ENCODE measurements at regions not wholly inside any gene's neighbourhood (a gene's known extent, or its start where the extent isn't known, plus 50 kb on each side); places are given as distances from the start of the nearest gene placed in this dataset.

GRCh38 chr5:172565455-172565854 lies 75.6 kb upstream of the NEURL1B start:
- BruUV-seq (replicated peaks): no TSS peak

GRCh38 chr5:172564883-172565282 lies 76.2 kb upstream of the NEURL1B start:
- Mint-ChIP-seq H3K4me3 (ENCODE audit: unreplicated experiment) (no peak overlapping the region), H3K36me3 (ENCODE audit: insufficient read depth, unreplicated experiment) (peaks cover 10% of the 10 kb centered on the region), H3K4me1 (ENCODE audit: insufficient read depth, unreplicated experiment) (peaks cover 17% of the 10 kb centered on the region), H3K27me3 (ENCODE audit: insufficient read depth, unreplicated experiment) (peaks cover 20% of the 10 kb centered on the region), H3K9me3 (ENCODE audit: unreplicated experiment) (no peaks in the 10 kb centered on the region), H3K27ac (ENCODE audit: low read depth, unreplicated experiment) (no peak overlapping the region)
- TF ChIP-seq CTCF (IDR thresholded peaks at IDR 0.05; ENCODE audit: unreplicated experiment): no peak
- ChIA-PET CTCF (interaction anchor here (1.0 to 1.5 kb wide), 3 partner anchors 20 to 131 kb away, joined by 3 read pairs; no protein-coding TSS in a partner anchor), POLR2A (interaction anchor here (0.6 to 1.1 kb wide), 3 partner anchors 8 to 60 kb away, joined by 3 read pairs; no protein-coding TSS in a partner anchor)
- DNase-seq (ENCODE audit: unreplicated experiment): no peak
- BruUV-seq (replicated peaks): no TSS peak
- intact Hi-C loops (cut with micrococcal nuclease): no loop called here

More at GRCh38 chr5:172565455-172565854, 75.6 kb upstream of the NEURL1B start:
- Mint-ChIP-seq H3K4me3 (ENCODE audit: unreplicated experiment) (no peak overlapping the region), H3K4me1 (ENCODE audit: insufficient read depth, unreplicated experiment) (peaks cover 12% of the 10 kb centered on the region), H3K27ac (ENCODE audit: low read depth, unreplicated experiment) (no peak overlapping the region), H3K9me3 (ENCODE audit: unreplicated experiment) (no peaks in the 10 kb centered on the region), H3K27me3 (ENCODE audit: insufficient read depth, unreplicated experiment) (peaks cover 26% of the 10 kb centered on the region), H3K36me3 (ENCODE audit: insufficient read depth, unreplicated experiment) (peaks cover 10% of the 10 kb centered on the region)
- TF ChIP-seq CTCF (IDR thresholded peaks at IDR 0.05; ENCODE audit: unreplicated experiment): no peak
- DNase-seq (ENCODE audit: unreplicated experiment): no peak
- CTCF ChIA-PET: interaction anchor here (1.0 to 1.5 kb wide), 2 partner anchors 20 to 131 kb away, joined by 3 read pairs; no protein-coding TSS in a partner anchor
- intact Hi-C loops (cut with micrococcal nuclease): no loop called here
- POLR2A ChIA-PET: interaction anchor here (1.0 to 1.1 kb wide), 2 partner anchors 8 to 61 kb away, joined by 3 read pairs; no protein-coding TSS in a partner anchor

GRCh38 chr5:172564188-172564587 lies 76.9 kb upstream of the NEURL1B start:
- ChIA-PET CTCF (interaction anchor here (0.5 to 1.9 kb wide), 7 partner anchors 22 to 602 kb away, joined by 3 to 8 read pairs (median 3); no protein-coding TSS in a partner anchor), POLR2A (interaction anchor here (0.6 to 1.1 kb wide), 2 partner anchors 9 to 17 kb away, joined by 3 read pairs; no protein-coding TSS in a partner anchor)
- Mint-ChIP-seq H3K4me3 (ENCODE audit: unreplicated experiment) (no peak overlapping the region), H3K27me3 (ENCODE audit: insufficient read depth, unreplicated experiment) (peaks cover 15% of the 10 kb centered on the region), H3K27ac (ENCODE audit: low read depth, unreplicated experiment) (no peak overlapping the region), H3K4me1 (ENCODE audit: insufficient read depth, unreplicated experiment) (peaks cover 23% of the 10 kb centered on the region), H3K9me3 (ENCODE audit: unreplicated experiment) (no peaks in the 10 kb centered on the region), H3K36me3 (ENCODE audit: insufficient read depth, unreplicated experiment) (peaks cover 10% of the 10 kb centered on the region)
- BruUV-seq (replicated peaks): no TSS peak
- no peak for TF ChIP-seq CTCF (IDR thresholded peaks at IDR 0.05; ENCODE audit: unreplicated experiment)
- no peak for DNase-seq (ENCODE audit: unreplicated experiment)
- intact Hi-C loops (cut with micrococcal nuclease): no loop called here

GRCh38 chr5:172562443-172562842 lies 78.6 kb upstream of the NEURL1B start:
- no TSS peak for BruUV-seq (replicated peaks)
- peaks cover 32% of the 10 kb centered on the region for H3K4me1 Mint-ChIP-seq (ENCODE audit: insufficient read depth, unreplicated experiment)
- DNase-seq (ENCODE audit: unreplicated experiment): no peak
- no peak overlapping the region for H3K4me3 Mint-ChIP-seq (ENCODE audit: unreplicated experiment)
- POLR2A ChIA-PET: interaction anchor here (0.6 to 5.2 kb wide), 6 partner anchors 21 to 96 kb away, joined by 3 to 76 read pairs (median 5); no protein-coding TSS in a partner anchor
- no peak overlapping the region for H3K27ac Mint-ChIP-seq (ENCODE audit: low read depth, unreplicated experiment)
- CTCF ChIA-PET: interaction anchor here (0.7 to 1.9 kb wide), 3 partner anchors 28 to 83 kb away, joined by 3 to 8 read pairs (median 3); no protein-coding TSS in a partner anchor
- intact Hi-C loops (cut with micrococcal nuclease): no loop called here
- H3K27me3 Mint-ChIP-seq (ENCODE audit: insufficient read depth, unreplicated experiment): peaks cover 15% of the 10 kb centered on the region
- TF ChIP-seq CTCF (IDR thresholded peaks at IDR 0.05; ENCODE audit: unreplicated experiment): no peak
- H3K36me3 Mint-ChIP-seq (ENCODE audit: insufficient read depth, unreplicated experiment): peaks cover 10% of the 10 kb centered on the region
- H3K9me3 Mint-ChIP-seq (ENCODE audit: unreplicated experiment): no peaks in the 10 kb centered on the region
